Tibial artery (tissue), 4 donors: ENCODE measurements at regions not wholly inside any gene's neighbourhood (a gene's known extent, or its start where the extent isn't known, plus 50 kb on each side); places are given as distances from the start of the nearest gene placed in this dataset.

Experiments used
- DNase-seq, 2 donors: peaks; one replicate each; pipeline ENCODE4 v3.0.0-alpha.2; 2019
- H3K27ac ChIP-seq, 2 donors: fragments of 200-600 bp; sonication (generic) in 1 of 2; 1 replicate in 1 of 2; 2 replicates in 1 of 2; pipeline ENCODE4 v1.5.1; 2018 to 2019; ENCODE audit warnings: mild to moderate bottlenecking in 1 of 2
- H3K27me3 ChIP-seq, 2 donors: fragments of 200-600 bp; sonication (generic) in 1 of 2; one replicate each; pipeline versions ENCODE4 v1.5.1 to v1.6.0; 2016 to 2019
- H3K36me3 ChIP-seq, 3 donors: fragments of 200-600 bp; sonication (generic) in 2 of 3; one replicate each; pipeline ENCODE4 v1.5.1; 2016 to 2019; ENCODE audit warnings: mild to moderate bottlenecking in 2 of 3
- H3K4me1 ChIP-seq, 4 donors: fragments of 200-600 bp; sonication (generic) in 2 of 4; 1 replicate in 3 of 4; 2 replicates in 1 of 4; pipeline ENCODE4 v1.5.1; 2016 to 2019
- H3K4me3 ChIP-seq, 2 donors: fragments of 200-600 bp; sonication (generic) in 1 of 2; 1 replicate in 1 of 2; 2 replicates in 1 of 2; pipeline ENCODE4 v1.5.1; 2018 to 2019; ENCODE audit warnings: mild to moderate bottlenecking in 2 of 2
- H3K9me3 ChIP-seq, 3 donors: fragments of 200-600 bp; sonication (generic) in 1 of 3; one replicate each; pipeline ENCODE4 v1.5.1; 2016 to 2019
- CTCF ChIP-seq, 2 experiments: fragments of 200-600 bp in 1 of 2; fragments of 450-650 bp in 1 of 2; IDR thresholded peaks; one replicate each; pipeline ENCODE4 v1.5.1; 2017 to 2019; ENCODE audit warnings: antibody characterized with exemption in 2 of 2, mild to moderate bottlenecking in 1 of 2, moderate library complexity in 1 of 2
- intact Hi-C: fragments of 100-400 bp; cut with DNase I; formaldehyde crosslinking; loops from one replicate; pipeline ENCODE4 v1.15.0; 2023; ENCODE audit warnings: low total_unique reads

GRCh38 chr13:58254943-58255342 is 623.4 kb downstream of the PCDH17 start:
- Histone ChIP-seq H3K27ac (no peak overlapping the region), H3K4me3 (no peak overlapping the region), H3K4me1 (no peaks in the 10 kb centered on the region), H3K9me3 (no peaks in the 10 kb centered on the region), H3K36me3 (no peaks in the 10 kb centered on the region), H3K27me3 (no peaks in the 10 kb centered on the region)
- TF ChIP-seq CTCF (IDR thresholded peaks at IDR 0.05) = no peak
- intact Hi-C loops = no loop called here
- no peak for DNase-seq

- no peak overlapping the region for H3K27ac ChIP-seq
- TF ChIP-seq CTCF (IDR thresholded peaks at IDR 0.05) = no peak
- H3K27me3 ChIP-seq = no peaks in the 10 kb centered on the region
- no peaks in the 10 kb centered on the region for H3K36me3 ChIP-seq
- intact Hi-C loops = no loop called here
- H3K4me1 ChIP-seq = no peaks in the 10 kb centered on the region
- no peak for DNase-seq
- no peak overlapping the region for H3K4me3 ChIP-seq
- H3K9me3 ChIP-seq = no peaks in the 10 kb centered on the region
These were observed 634.7 kb downstream of the PCDH17 start for GRCh38 chr13:58266271-58266670.

GRCh38 chr13:58298556-58299135 is 667.1 kb downstream of the PCDH17 start:
- no peak for DNase-seq

GRCh38 chr13:58300224-58300623 is 668.7 kb downstream of the PCDH17 start:
- no peak for TF ChIP-seq CTCF (IDR thresholded peaks at IDR 0.05)
- no peaks in the 10 kb centered on the region for H3K4me1 ChIP-seq
- no peaks in the 10 kb centered on the region for H3K9me3 ChIP-seq
- DNase-seq = no peak
- intact Hi-C loops = no loop called here
- no peaks in the 10 kb centered on the region for H3K36me3 ChIP-seq
- no peak overlapping the region for H3K27ac ChIP-seq
- H3K27me3 ChIP-seq = no peaks in the 10 kb centered on the region
- no peak overlapping the region for H3K4me3 ChIP-seq

More at GRCh38 chr13:58298556-58299135, 667.1 kb downstream of the PCDH17 start:
- no peaks in the 10 kb centered on the region for H3K27me3 ChIP-seq
- intact Hi-C loops = no loop called here
- H3K4me3 ChIP-seq = no peak overlapping the region
- H3K4me1 ChIP-seq = no peaks in the 10 kb centered on the region
- no peaks in the 10 kb centered on the region for H3K9me3 ChIP-seq
- H3K36me3 ChIP-seq = no peaks in the 10 kb centered on the region
- TF ChIP-seq CTCF (IDR thresholded peaks at IDR 0.05) = no peak
- H3K27ac ChIP-seq = no peak overlapping the region

- Histone ChIP-seq H3K9me3 (no peaks in the 10 kb centered on the region), H3K27me3 (no peaks in the 10 kb centered on the region), H3K27ac (no peak overlapping the region), H3K4me3 (no peak overlapping the region), H3K36me3 (no peaks in the 10 kb centered on the region), H3K4me1 (no peaks in the 10 kb centered on the region)
- intact Hi-C loops = no loop called here
- TF ChIP-seq CTCF (IDR thresholded peaks at IDR 0.05) = no peak
- no peak for DNase-seq
These were observed 669.6 kb downstream of the PCDH17 start for GRCh38 chr13:58300974-58301681.
